Tibial nerve (tissue), 3 donors: ENCODE measurements at regions not wholly inside any gene's neighbourhood (a gene's known extent, or its start where the extent isn't known, plus 50 kb on each side); places are given as distances from the start of the nearest gene placed in this dataset.

Source experiments
- CTCF ChIP-seq, 5 experiments: fragments of 200-600 bp in 3 of 5; fragments of 450-650 bp in 2 of 5; sonication (generic) in 3 of 5; IDR thresholded peaks; one replicate each; pipeline ENCODE4 v1.5.1; 2016 to 2019; ENCODE audit warnings: antibody characterized with exemption in 5 of 5, mild to moderate bottlenecking in 3 of 5, moderate library complexity in 2 of 5
- POLR2A ChIP-seq, 2 donors: fragments of 450-650 bp; IDR thresholded peaks; one replicate each; pipeline ENCODE4 v1.6.1; 2017; ENCODE audit warnings: antibody characterized with exemption in 2 of 2, mild to moderate bottlenecking in 2 of 2, moderate library complexity in 2 of 2

GRCh38 chr20:54869765-54870164 lies 394.4 kb downstream of the DOK5 start:
- TF ChIP-seq CTCF (IDR thresholded peaks at IDR 0.05), result no peak
- TF ChIP-seq POLR2A (IDR thresholded peaks at IDR 0.05), result no peak
